GM06990 (cell line): ENCODE measurements at regions not wholly inside any gene's neighbourhood (a gene's known extent, or its start where the extent isn't known, plus 50 kb on each side); places are given as distances from the start of the nearest gene placed in this dataset.

Source experiments
- DNase-seq: peaks from one replicate; pipeline ENCODE4 v3.0.0-alpha.2; 2011; ENCODE audit not compliant: insufficient read length; ENCODE audit errors: extremely low read depth
- H3K27me3 ChIP-seq: replicated peaks from 2 replicates; pipeline ENCODE4 v1.6.0; 2011; ENCODE audit warnings: low read length; ENCODE audit not compliant: control insufficient read depth, insufficient read depth
- H3K36me3 ChIP-seq: 2 replicates; pipeline ENCODE4 v1.5.1; 2011; ENCODE audit warnings: low read length; ENCODE audit not compliant: control insufficient read depth, insufficient read depth
- H3K4me3 ChIP-seq: replicated peaks from 2 replicates; pipeline ENCODE4 v1.5.1; 2011; ENCODE audit warnings: low read depth, mild to moderate bottlenecking, control low read depth, low read length
- CTCF ChIP-seq: IDR thresholded peaks from 2 replicates; pipeline ENCODE4 v1.5.1; 2011; ENCODE audit warnings: low read length, control low read depth, mild to moderate bottlenecking, inconsistent platforms; ENCODE audit not compliant: insufficient read depth, poor library complexity, severe bottlenecking

- no peak for DNase-seq
- no peak for TF ChIP-seq CTCF
- Histone ChIP-seq H3K4me3 (no peak overlapping the region), H3K27me3 (no peaks in the 10 kb centered on the region; the same call in 1 of the 2 replicates), H3K36me3 (no peaks in the 10 kb centered on the region)
Measured at GRCh38 chr1:213570487-213570886, 417.3 kb upstream of the PROX1 start.

GRCh38 chr1:213571419-213571818 lies 416.4 kb upstream of the PROX1 start:
- Histone ChIP-seq H3K27me3 (no peaks in the 10 kb centered on the region; the same call in 1 of the 2 replicates), H3K4me3 (no peak overlapping the region), H3K36me3 (no peaks in the 10 kb centered on the region)
- TF ChIP-seq CTCF, result no peak
- no peak for DNase-seq

GRCh38 chr1:213571843-213572242 lies 415.9 kb upstream of the PROX1 start:
- no peak for TF ChIP-seq CTCF
- no peak for DNase-seq
- H3K4me3 ChIP-seq, result no peak overlapping the region
- H3K27me3 ChIP-seq, result no peaks in the 10 kb centered on the region; the same call in 1 of the 2 replicates
- H3K36me3 ChIP-seq, result no peaks in the 10 kb centered on the region

GRCh38 chr1:213572912-213573647 lies 414.7 kb upstream of the PROX1 start:
- Histone ChIP-seq H3K36me3 (no peaks in the 10 kb centered on the region), H3K27me3 (no peaks in the 10 kb centered on the region; the same call in 1 of the 2 replicates), H3K4me3 (no peak overlapping the region)
- no peak for TF ChIP-seq CTCF
- no peak for DNase-seq

- Histone ChIP-seq H3K27me3 (no peaks in the 10 kb centered on the region; the same call in 1 of the 2 replicates), H3K4me3 (no peak overlapping the region), H3K36me3 (no peaks in the 10 kb centered on the region)
- TF ChIP-seq CTCF, result no peak
- DNase-seq, result no peak
Measured at GRCh38 chr1:213573648-213574009, 414.1 kb upstream of the PROX1 start.
